Loucy (cell line): ENCODE measurements at regions not wholly inside any gene's neighbourhood (a gene's known extent, or its start where the extent isn't known, plus 50 kb on each side); places are given as distances from the start of the nearest gene placed in this dataset.

Experiments
- H2AFZ ChIP-seq: fragments of 200-600 bp; sonication (generic); 2 replicates; pipeline ENCODE4 v1.6.0; 2016; ENCODE audit warnings: antibody characterized with exemption, mild to moderate bottlenecking, low read length, moderate library complexity
- H3F3A ChIP-seq: fragments of 200-600 bp; 2 replicates; pipeline ENCODE4 v1.6.0; 2016; ENCODE audit warnings: antibody characterized with exemption, low read depth, mild to moderate bottlenecking
- H3K27me3 ChIP-seq: fragments of 200-600 bp; sonication (generic); 2 replicates; pipeline ENCODE4 v1.6.1; 2014; ENCODE audit warnings: low read length, mild to moderate bottlenecking; ENCODE audit not compliant: insufficient read depth, poor library complexity, severe bottlenecking
- H3K36me3 ChIP-seq: fragments of 200-600 bp; sonication (generic); 2 replicates; pipeline ENCODE4 v1.6.1; 2016; ENCODE audit warnings: low read length; ENCODE audit not compliant: insufficient read depth
- H3K4me1 ChIP-seq: fragments of 200-600 bp; sonication (generic); 2 replicates; pipeline ENCODE4 v1.5.1; 2014; ENCODE audit warnings: low read length, mild to moderate bottlenecking; ENCODE audit not compliant: insufficient read depth, poor library complexity, severe bottlenecking
- H3K4me2 ChIP-seq: fragments of 200-600 bp; sonication (generic); 2 replicates; pipeline ENCODE4 v1.6.0; 2014; ENCODE audit warnings: antibody characterized with exemption, low read length, low read depth, mild to moderate bottlenecking; ENCODE audit not compliant: poor library complexity, severe bottlenecking
- H3K4me3 ChIP-seq: fragments of 200-600 bp; sonication (generic); 2 replicates; pipeline ENCODE4 v1.5.1; 2014; ENCODE audit warnings: low read length, mild to moderate bottlenecking, mixed read lengths; ENCODE audit not compliant: poor library complexity, severe bottlenecking
- H3K79me2 ChIP-seq: fragments of 200-600 bp; sonication (generic); 2 replicates; pipeline ENCODE4 v1.6.1; 2014; ENCODE audit warnings: low read length; ENCODE audit not compliant: insufficient read depth
- H3K9ac ChIP-seq: fragments of 200-600 bp; sonication (generic); 2 replicates; pipeline ENCODE4 v1.6.0; 2014; ENCODE audit warnings: mild to moderate bottlenecking, low read depth, low read length, moderate library complexity; ENCODE audit not compliant: poor library complexity, severe bottlenecking
- H3K9me2 ChIP-seq: fragments of 200-600 bp; sonication (generic); replicated peaks from 2 replicates; pipeline ENCODE4 v1.6.1; 2016; ENCODE audit warnings: low read depth, low read length, mixed read lengths
- H3K9me3 ChIP-seq: fragments of 200-600 bp; sonication (generic); 2 replicates; pipeline ENCODE4 v1.6.1; 2014; ENCODE audit warnings: mild to moderate bottlenecking, antibody characterized with exemption, low read length, low read depth; ENCODE audit not compliant: insufficient read depth
- H4K20me1 ChIP-seq: fragments of 200-600 bp; sonication (generic); 2 replicates; pipeline ENCODE4 v1.6.0; 2014; ENCODE audit warnings: antibody characterized with exemption, low read length, mild to moderate bottlenecking; ENCODE audit not compliant: insufficient read depth, poor library complexity, severe bottlenecking
- CTCF ChIP-seq: fragments of 200-600 bp; sonication (generic); conservative IDR thresholded peaks from 2 replicates; pipeline ENCODE4 v1.5.1; 2014; ENCODE audit warnings: mild to moderate bottlenecking, antibody characterized with exemption, low read length
- EZH2phosphoT487 ChIP-seq: fragments of 200-600 bp; IDR thresholded peaks from 2 replicates; pipeline ENCODE4 v1.6.1; 2018; ENCODE audit warnings: antibody characterized with exemption, mild to moderate bottlenecking, moderate library complexity, borderline replicate concordance

DNA sequence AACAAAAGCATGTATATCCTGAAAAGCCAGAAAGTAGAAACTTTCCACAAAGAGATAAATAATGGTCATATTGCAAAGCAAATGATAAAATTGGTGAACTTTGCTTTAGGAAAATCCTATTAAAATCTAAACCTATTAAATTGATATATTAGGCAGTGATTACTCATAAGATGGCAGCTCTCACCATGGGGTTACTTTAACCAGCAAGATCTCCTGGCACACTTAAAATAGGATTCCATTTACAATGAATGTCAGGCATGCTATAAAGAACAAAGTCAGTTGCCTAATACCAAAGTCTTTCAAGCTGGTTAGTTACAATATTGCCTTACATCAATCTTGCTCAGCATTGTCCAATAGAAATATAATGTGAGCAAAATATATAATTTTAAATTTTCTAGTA lies 816.2 kb downstream of the BCL11A start:
- H3K4me2 ChIP-seq: no peak overlapping the region
- no peak overlapping the region for H2AFZ ChIP-seq
- no peaks in the 10 kb centered on the region for H3K36me3 ChIP-seq
- H3K9ac ChIP-seq: no peak overlapping the region
- H3K9me2 ChIP-seq: 0 out of 2 replicates have a peak, but pooled peaks cover 4% of the 10 kb centered on the region
- H3K9me3 ChIP-seq: no peaks in the 10 kb centered on the region
- H3K4me1 ChIP-seq: no peaks in the 10 kb centered on the region
- no peaks in the 10 kb centered on the region for H4K20me1 ChIP-seq
- no peaks in the 10 kb centered on the region for H3K79me2 ChIP-seq
- no peaks in the 10 kb centered on the region for H3F3A ChIP-seq
- no peaks in the 10 kb centered on the region for H3K27me3 ChIP-seq
- TF ChIP-seq EZH2phosphoT487 (no peak), CTCF (no peak)
- no peak overlapping the region for H3K4me3 ChIP-seq

DNA sequence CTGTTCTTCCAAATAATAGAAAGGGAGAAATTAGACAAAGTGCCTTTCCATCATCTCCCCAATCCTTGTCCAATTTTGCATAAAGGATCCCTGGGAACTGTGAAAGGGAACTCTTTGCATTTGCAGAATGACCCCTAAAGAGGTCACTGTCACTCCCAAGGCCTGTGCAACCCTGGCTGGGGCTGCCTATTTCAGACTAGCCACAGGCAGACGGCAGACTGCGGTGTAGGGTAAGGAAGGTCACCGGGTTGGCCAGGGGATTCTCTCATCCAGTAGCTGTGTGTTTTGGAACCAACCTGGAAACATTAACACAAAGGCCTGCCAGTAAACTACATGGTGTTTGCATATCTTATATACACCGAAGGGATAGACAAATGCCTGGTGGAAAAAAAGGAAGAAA lies 818.7 kb downstream of the BCL11A start:
- H3K27me3 ChIP-seq: no peaks in the 10 kb centered on the region
- no peak overlapping the region for H3K4me2 ChIP-seq
- H3K9me3 ChIP-seq: no peaks in the 10 kb centered on the region
- no peaks in the 10 kb centered on the region for H4K20me1 ChIP-seq
- no peak overlapping the region for H3K4me3 ChIP-seq
- no peaks in the 10 kb centered on the region for H3F3A ChIP-seq
- H3K36me3 ChIP-seq: no peaks in the 10 kb centered on the region
- H3K9me2 ChIP-seq: 0 out of 2 replicates have a peak, but pooled peaks cover 4% of the 10 kb centered on the region
- no peak overlapping the region for H2AFZ ChIP-seq
- no peak overlapping the region for H3K9ac ChIP-seq
- no peaks in the 10 kb centered on the region for H3K79me2 ChIP-seq
- no peak for TF ChIP-seq EZH2phosphoT487
- no peak for TF ChIP-seq CTCF
- H3K4me1 ChIP-seq: no peaks in the 10 kb centered on the region

DNA sequence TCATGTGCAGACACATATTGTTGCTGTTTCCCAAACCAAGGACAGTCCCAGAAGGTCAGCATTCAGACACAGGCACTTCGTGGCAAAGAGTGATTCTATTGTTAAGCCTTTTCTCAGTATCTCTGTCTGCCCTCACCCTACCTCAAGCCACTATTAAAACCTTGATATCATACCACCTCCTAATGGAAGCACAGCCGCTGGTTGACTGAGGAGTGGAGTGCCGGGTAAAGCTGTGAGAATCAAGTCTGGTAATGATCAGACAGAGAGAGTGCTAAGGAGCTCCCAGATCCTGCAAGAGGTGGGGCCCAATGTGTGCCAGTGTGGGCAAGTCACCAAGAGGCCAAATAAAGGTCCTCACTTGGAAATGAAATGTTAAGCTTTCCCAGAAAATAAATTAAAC lies 819.5 kb downstream of the BCL11A start:
- Histone ChIP-seq H3K4me2 (no peak overlapping the region), H3K9ac (no peak overlapping the region), H3K4me1 (no peaks in the 10 kb centered on the region), H3K27me3 (no peaks in the 10 kb centered on the region), H3K4me3 (no peak overlapping the region), H3F3A (no peaks in the 10 kb centered on the region), H2AFZ (no peak overlapping the region), H3K9me2 (0 out of 2 replicates have a peak, but pooled peaks cover 4% of the 10 kb centered on the region), H3K36me3 (no peaks in the 10 kb centered on the region), H4K20me1 (no peaks in the 10 kb centered on the region), H3K79me2 (no peaks in the 10 kb centered on the region), H3K9me3 (no peaks in the 10 kb centered on the region)
- TF ChIP-seq EZH2phosphoT487 (no peak), CTCF (no peak)
